22Rv1 (cell line): ENCODE measurements at regions not wholly inside any gene's neighbourhood (a gene's known extent, or its start where the extent isn't known, plus 50 kb on each side); places are given as distances from the start of the nearest gene placed in this dataset.

Experiments
- CTCF ChIP-seq: fragments of 450-650 bp; IDR thresholded peaks from 2 replicates; pipeline ENCODE4 v1.5.1; 2017; ENCODE audit warnings: mild to moderate bottlenecking
- ZFX ChIP-seq: fragments of 450-650 bp; IDR thresholded peaks from 2 replicates; pipeline ENCODE4 v1.6.1; 2017; ENCODE audit warnings: antibody characterized with exemption, borderline replicate concordance

GRCh38 chr6:24016857-24017256 is 109.2 kb upstream of the NRSN1 start:
- no peak for TF ChIP-seq CTCF
- TF ChIP-seq ZFX: no peak
